Stimulated activated effector memory CD8-positive, alpha-beta T cell treated with anti-CD3 and anti-CD28 coated beads, Interleukin-12 subunit alpha, Interleukin-12 subunit beta, amount 100 ng/mL, for 72 hours (primary cell): ENCODE measurements at regions not wholly inside any gene's neighbourhood (a gene's known extent, or its start where the extent isn't known, plus 50 kb on each side); places are given as distances from the start of the nearest gene placed in this dataset.

ENCODE experiments used
- ATAC-seq: fragments of 150-1000 bp; cut with Tn5 transposase; 2 replicates; pipeline ENCODE4 v1.10.0; 2021
- DNase-seq, 2 donors: peaks; one replicate each; pipeline ENCODE4 v3.0.0; 2021 to 2022; ENCODE audit warnings: low spot score in 2 of 2
- H3K27ac Mint-ChIP-seq: one replicate; pipeline ENCODE4 v1.8.0; 2022; ENCODE audit warnings: mild to moderate bottlenecking, mixed read lengths
- H3K36me3 Mint-ChIP-seq: one replicate; pipeline ENCODE4 v1.8.0; 2022; ENCODE audit warnings: mild to moderate bottlenecking, mixed read lengths
- H3K4me1 Mint-ChIP-seq: one replicate; pipeline ENCODE4 v1.8.0; 2022; ENCODE audit warnings: mixed read lengths
- H3K4me3 Mint-ChIP-seq: one replicate; pipeline ENCODE4 v1.8.0; 2022; ENCODE audit warnings: mild to moderate bottlenecking, mixed read lengths
- H3K9me3 Mint-ChIP-seq: one replicate; pipeline ENCODE4 v1.8.0; 2022; ENCODE audit warnings: mixed read lengths

- peaks cover 3% of the 10 kb centered on the region for H3K9me3 Mint-ChIP-seq
- no peak overlapping the region for H3K4me3 Mint-ChIP-seq
- DNase-seq (peak in 1 of 2 donors; percentile 4), ATAC-seq (no peak)
- no peaks in the 10 kb centered on the region for H3K4me1 Mint-ChIP-seq
- no peak overlapping the region for H3K27ac Mint-ChIP-seq
- H3K36me3 Mint-ChIP-seq = no peaks in the 10 kb centered on the region
Measured at GRCh38 chr10:130575756-130576285, 439.6 kb downstream of the GLRX3 start.

GRCh38 chr10:130576427-130576826 is 440.2 kb downstream of the GLRX3 start:
- ATAC-seq (no peak), DNase-seq (no peak)
- no peak overlapping the region for H3K27ac Mint-ChIP-seq
- peaks cover 5% of the 10 kb centered on the region for H3K9me3 Mint-ChIP-seq
- H3K36me3 Mint-ChIP-seq = no peaks in the 10 kb centered on the region
- no peaks in the 10 kb centered on the region for H3K4me1 Mint-ChIP-seq
- H3K4me3 Mint-ChIP-seq = no peak overlapping the region

GRCh38 chr10:130577039-130577438 is 440.8 kb downstream of the GLRX3 start:
- no peak for ATAC-seq

GRCh38 chr10:130578532-130579289 is 442.5 kb downstream of the GLRX3 start:
- Mint-ChIP-seq H3K4me3 (no peak overlapping the region), H3K4me1 (no peaks in the 10 kb centered on the region), H3K36me3 (no peaks in the 10 kb centered on the region), H3K27ac (no peak overlapping the region), H3K9me3 (peaks cover 2% of the 10 kb centered on the region)
- ATAC-seq = no peak
- no peak for DNase-seq

More at GRCh38 chr10:130577039-130577438, 440.8 kb downstream of the GLRX3 start:
- H3K27ac Mint-ChIP-seq = no peak overlapping the region
- H3K4me1 Mint-ChIP-seq = no peaks in the 10 kb centered on the region
- peaks cover 5% of the 10 kb centered on the region for H3K9me3 Mint-ChIP-seq
- peak in 1 of 2 donors; percentile 3 for DNase-seq
- H3K4me3 Mint-ChIP-seq = no peak overlapping the region
- no peaks in the 10 kb centered on the region for H3K36me3 Mint-ChIP-seq

GRCh38 chr10:130579913-130580312 is 443.7 kb downstream of the GLRX3 start:
- no peak for ATAC-seq

GRCh38 chr10:130580975-130581374 is 444.8 kb downstream of the GLRX3 start:
- H3K9me3 Mint-ChIP-seq = peaks cover 2% of the 10 kb centered on the region
- no peak overlapping the region for H3K27ac Mint-ChIP-seq
- H3K4me3 Mint-ChIP-seq = no peak overlapping the region
- H3K36me3 Mint-ChIP-seq = no peaks in the 10 kb centered on the region
- H3K4me1 Mint-ChIP-seq = no peaks in the 10 kb centered on the region
- DNase-seq (no peak), ATAC-seq (no peak)

More at GRCh38 chr10:130579913-130580312, 443.7 kb downstream of the GLRX3 start:
- H3K4me3 Mint-ChIP-seq = no peak overlapping the region
- H3K9me3 Mint-ChIP-seq = peaks cover 2% of the 10 kb centered on the region
- H3K27ac Mint-ChIP-seq = no peak overlapping the region
- H3K36me3 Mint-ChIP-seq = no peaks in the 10 kb centered on the region
- no peaks in the 10 kb centered on the region for H3K4me1 Mint-ChIP-seq
- DNase-seq = no peak

GRCh38 chr10:130587718-130588117 is 451.5 kb downstream of the GLRX3 start:
- Mint-ChIP-seq H3K27ac (no peak overlapping the region), H3K4me1 (no peaks in the 10 kb centered on the region), H3K36me3 (no peaks in the 10 kb centered on the region), H3K9me3 (peaks cover 2% of the 10 kb centered on the region), H3K4me3 (no peak overlapping the region)
- no peak for ATAC-seq
- no peak for DNase-seq

GRCh38 chr10:130606001-130606405 is 469.8 kb downstream of the GLRX3 start:
- Mint-ChIP-seq H3K4me1 (no peaks in the 10 kb centered on the region), H3K27ac (no peak overlapping the region), H3K9me3 (peaks cover 5% of the 10 kb centered on the region), H3K36me3 (no peaks in the 10 kb centered on the region), H3K4me3 (no peak overlapping the region)
- ATAC-seq (no peak), DNase-seq (no peak)

- DNase-seq (no peak), ATAC-seq (no peak)
- H3K4me3 Mint-ChIP-seq = no peak overlapping the region
- no peak overlapping the region for H3K27ac Mint-ChIP-seq
- no peaks in the 10 kb centered on the region for H3K4me1 Mint-ChIP-seq
- no peaks in the 10 kb centered on the region for H3K36me3 Mint-ChIP-seq
- H3K9me3 Mint-ChIP-seq = peaks cover 8% of the 10 kb centered on the region
Measured at GRCh38 chr10:130607366-130607765, 471.2 kb downstream of the GLRX3 start.

- no peaks in the 10 kb centered on the region for H3K36me3 Mint-ChIP-seq
- H3K27ac Mint-ChIP-seq = no peak overlapping the region
- no peak for ATAC-seq
- no peak for DNase-seq
- H3K4me3 Mint-ChIP-seq = no peak overlapping the region
- H3K4me1 Mint-ChIP-seq = no peaks in the 10 kb centered on the region
- H3K9me3 Mint-ChIP-seq = peaks cover 17% of the 10 kb centered on the region
Measured at GRCh38 chr10:130611239-130611638, 475.0 kb downstream of the GLRX3 start.

- Mint-ChIP-seq H3K27ac (no peak overlapping the region), H3K36me3 (no peaks in the 10 kb centered on the region), H3K4me1 (no peaks in the 10 kb centered on the region), H3K4me3 (no peak overlapping the region), H3K9me3 (peaks cover 12% of the 10 kb centered on the region)
- DNase-seq = no peak
- ATAC-seq = no peak
Measured at GRCh38 chr10:130615457-130615856, 479.3 kb downstream of the GLRX3 start.

GRCh38 chr10:130617985-130618384 is 481.8 kb downstream of the GLRX3 start:
- Mint-ChIP-seq H3K4me1 (no peaks in the 10 kb centered on the region), H3K36me3 (no peaks in the 10 kb centered on the region), H3K9me3 (peaks cover 5% of the 10 kb centered on the region), H3K4me3 (no peak overlapping the region), H3K27ac (no peak overlapping the region)
- DNase-seq (no peak), ATAC-seq (no peak)

GRCh38 chr10:130618647-130619046 is 482.5 kb downstream of the GLRX3 start:
- ATAC-seq (no peak), DNase-seq (no peak)
- Mint-ChIP-seq H3K4me3 (no peak overlapping the region), H3K4me1 (no peaks in the 10 kb centered on the region), H3K27ac (no peak overlapping the region), H3K9me3 (peaks cover 1% of the 10 kb centered on the region), H3K36me3 (no peaks in the 10 kb centered on the region)

- no peak for DNase-seq
- no peak overlapping the region for H3K4me3 Mint-ChIP-seq
- no peak overlapping the region for H3K27ac Mint-ChIP-seq
- ATAC-seq = no peak
- H3K36me3 Mint-ChIP-seq = no peaks in the 10 kb centered on the region
- no peaks in the 10 kb centered on the region for H3K4me1 Mint-ChIP-seq
- no peaks in the 10 kb centered on the region for H3K9me3 Mint-ChIP-seq
Measured at GRCh38 chr10:130621231-130621775, 485.1 kb downstream of the GLRX3 start.

- H3K36me3 Mint-ChIP-seq = no peaks in the 10 kb centered on the region
- no peak overlapping the region for H3K27ac Mint-ChIP-seq
- H3K9me3 Mint-ChIP-seq = no peaks in the 10 kb centered on the region
- H3K4me1 Mint-ChIP-seq = no peaks in the 10 kb centered on the region
- no peak overlapping the region for H3K4me3 Mint-ChIP-seq
- ATAC-seq (no peak), DNase-seq (no peak)
Measured at GRCh38 chr10:130623680-130624267, 487.6 kb downstream of the GLRX3 start.
